Transverse colon (tissue), 4 donors: ENCODE measurements at regions not wholly inside any gene's neighbourhood (a gene's known extent, or its start where the extent isn't known, plus 50 kb on each side); places are given as distances from the start of the nearest gene placed in this dataset.

Experiments
- DNase-seq: peaks from one replicate; pipeline ENCODE4 v3.0.0-alpha.2; 2019
- H3K27ac ChIP-seq, 4 donors: fragments of 200-600 bp; sonication (generic); 2 replicates each; pipeline ENCODE4 v1.5.1; 2016 to 2018; ENCODE audit warnings: inconsistent platforms in 4 of 4
- H3K27me3 ChIP-seq: fragments of 200-600 bp; sonication (generic); 2 replicates; pipeline ENCODE4 v1.5.1; 2017; ENCODE audit warnings: inconsistent platforms
- H3K36me3 ChIP-seq, 4 donors: fragments of 200-600 bp; sonication (generic); 2 replicates each; pipeline ENCODE4 v1.5.1; 2017 to 2019; ENCODE audit warnings: inconsistent platforms in 4 of 4
- H3K4me1 ChIP-seq, 4 donors: fragments of 200-600 bp; sonication (generic); 2 replicates each; pipeline ENCODE4 v1.5.1; 2017 to 2020; ENCODE audit warnings: inconsistent platforms in 4 of 4
- H3K4me3 ChIP-seq, 4 donors: fragments of 200-600 bp; sonication (generic); 1 replicate in 1 of 4; 2 replicates in 3 of 4; pipeline versions ENCODE4 v1.5.1 to v1.6.1; 2017 to 2019; ENCODE audit warnings: inconsistent platforms in 4 of 4
- H3K9me3 ChIP-seq, 2 donors: fragments of 200-600 bp; sonication (generic); 2 replicates each; pipeline ENCODE4 v1.5.1; 2017 to 2019; ENCODE audit warnings: inconsistent platforms in 2 of 2
- CTCF ChIP-seq, 5 experiments: fragments of 200-600 bp in 3 of 5; fragments of 450-650 bp in 2 of 5; sonication (generic) in 3 of 5; IDR thresholded peaks; 1 replicate in 2 of 5; 2 replicates in 3 of 5; pipeline ENCODE4 v1.5.1; 2016 to 2017; ENCODE audit warnings: antibody characterized with exemption in 5 of 5, inconsistent platforms in 3 of 5, mild to moderate bottlenecking in 2 of 5, moderate library complexity in 1 of 5
- EP300 ChIP-seq: sonication (generic); formaldehyde crosslinking; IDR thresholded peaks from one replicate; pipeline ENCODE4 v1.6.1; 2017; ENCODE audit warnings: antibody characterized with exemption, low read depth
- POLR2A ChIP-seq: fragments of 450-650 bp; IDR thresholded peaks from one replicate; pipeline ENCODE4 v1.6.1; 2016; ENCODE audit warnings: antibody characterized with exemption, mild to moderate bottlenecking, moderate library complexity
- POLR2AphosphoS5 ChIP-seq, 3 donors: sonication (generic); formaldehyde crosslinking; IDR thresholded peaks; one replicate each; pipeline ENCODE4 v1.6.1; 2016; ENCODE audit warnings: antibody characterized with exemption in 3 of 3
- WGBS, 2 donors: methylation state at CpG; one replicate each; pipeline ENCODE4 v1.1.5; 2018; ENCODE audit warnings: low coverage in 1 of 2; 5-methylcytosine and 5-hydroxymethylcytosine counted together
- in situ Hi-C, 4 donors: fragments of 200-750 bp; cut with MboI; loops; one replicate each; pipeline versions ENCODE4 v1.15.0 to v1.15.1; 2017; ENCODE audit warnings: low sequenced_read_pairs in 3 of 4, low pct_ligation_motif_present in 1 of 4, low pct_unique_long_range_greater_than_20kb in 1 of 4
- intact Hi-C: fragments of 100-400 bp; cut with DNase I; formaldehyde crosslinking; loops from one replicate; pipeline ENCODE4 v1.15.1; 2023; ENCODE audit warnings: low total_unique reads

- Histone ChIP-seq H3K36me3 (no peaks in the 10 kb centered on the region), H3K9me3 (no peaks in the 10 kb centered on the region), H3K27me3 (no peaks in the 10 kb centered on the region), H3K4me3 (no peak overlapping the region), H3K27ac (no peak overlapping the region), H3K4me1 (peaks cover 0 to 4% (median 0%) of the 10 kb centered on the region in 4 donors)
- WGBS, 2 donors = 89 to 95% methylated on average over 3 to 6 of the region's 6 CpGs
- DNase-seq = no peak
- TF ChIP-seq CTCF (IDR thresholded peaks at IDR 0.05) = no peak
- TF ChIP-seq POLR2A = no peak
- TF ChIP-seq EP300 = no peak
- TF ChIP-seq POLR2AphosphoS5 (IDR thresholded peaks at IDR 0.05) = no peak
- in situ Hi-C loops = no loop called here
- intact Hi-C loops = no loop called here
These were observed 358.0 kb upstream of the MGMT start for GRCh38 chr10:129108994-129109393.

- 80 to 89% methylated on average over 1 to 10 of the region's 10 CpGs for WGBS, 2 donors
- H3K36me3 ChIP-seq = no peaks in the 10 kb centered on the region
- in situ Hi-C loops (no loop called here), intact Hi-C loops (no loop called here)
- H3K27me3 ChIP-seq = no peaks in the 10 kb centered on the region
- TF ChIP-seq CTCF (IDR thresholded peaks at IDR 0.05) (no peak), POLR2AphosphoS5 (IDR thresholded peaks at IDR 0.05) (no peak), POLR2A (no peak)
- H3K27ac ChIP-seq = no peak overlapping the region
- no peaks in the 10 kb centered on the region for H3K9me3 ChIP-seq
- no peak overlapping the region for H3K4me3 ChIP-seq
- no peak for DNase-seq
- no peaks in the 10 kb centered on the region for H3K4me1 ChIP-seq
These were observed 356.3 kb upstream of the MGMT start for GRCh38 chr10:129110780-129111179.

- intact Hi-C loops = no loop called here
- Histone ChIP-seq H3K4me1 (no peaks in the 10 kb centered on the region), H3K4me3 (no peak overlapping the region), H3K36me3 (no peaks in the 10 kb centered on the region), H3K9me3 (no peaks in the 10 kb centered on the region), H3K27me3 (no peaks in the 10 kb centered on the region), H3K27ac (no peak overlapping the region)
- DNase-seq = no peak
- in situ Hi-C loops = no loop called here
- 50 to 70% methylated on average over 4 to 6 of the region's 6 CpGs for WGBS, 2 donors
- TF ChIP-seq POLR2AphosphoS5 (IDR thresholded peaks at IDR 0.05) = no peak
- TF ChIP-seq EP300 = no peak
- no peak for TF ChIP-seq CTCF (IDR thresholded peaks at IDR 0.05)
- TF ChIP-seq POLR2A = no peak
These were observed 355.1 kb upstream of the MGMT start for GRCh38 chr10:129111922-129112321.

- H3K27me3 ChIP-seq = no peaks in the 10 kb centered on the region
- H3K9me3 ChIP-seq = no peaks in the 10 kb centered on the region
- DNase-seq = no peak
- no peak for TF ChIP-seq POLR2AphosphoS5 (IDR thresholded peaks at IDR 0.05)
- no peak for TF ChIP-seq CTCF (IDR thresholded peaks at IDR 0.05)
- no peak for TF ChIP-seq EP300
- no peak for TF ChIP-seq POLR2A
- no peaks in the 10 kb centered on the region for H3K4me1 ChIP-seq
- WGBS, 2 donors = 83% methylated on average over 10 of the region's 10 CpGs; no CpG with 5 or more reads in 1 of the 2 donors
- H3K4me3 ChIP-seq = no peak overlapping the region
- H3K27ac ChIP-seq = no peak overlapping the region
- H3K36me3 ChIP-seq = no peaks in the 10 kb centered on the region
- in situ Hi-C loops = no loop called here
- intact Hi-C loops = no loop called here
These were observed 352.5 kb upstream of the MGMT start for GRCh38 chr10:129114588-129114987.
